GM12874 (cell line): ENCODE measurements at regions not wholly inside any gene's neighbourhood (a gene's known extent, or its start where the extent isn't known, plus 50 kb on each side); places are given as distances from the start of the nearest gene placed in this dataset.

Experiments used
- CTCF ChIP-seq: IDR thresholded peaks from 2 replicates; pipeline ENCODE4 v1.5.1; 2011; ENCODE audit warnings: low read depth, mild to moderate bottlenecking, control low read depth, low read length, moderate library complexity; ENCODE audit not compliant: insufficient read depth

GRCh38 chr16:27689711-27690110, 139.8 kb downstream of the KATNIP start:
- TF ChIP-seq CTCF = no peak

GRCh38 chr16:27690608-27691007, 140.7 kb downstream of the KATNIP start:
- peak; percentile 65; the same call in 1 of the 2 replicates for TF ChIP-seq CTCF

DNA sequence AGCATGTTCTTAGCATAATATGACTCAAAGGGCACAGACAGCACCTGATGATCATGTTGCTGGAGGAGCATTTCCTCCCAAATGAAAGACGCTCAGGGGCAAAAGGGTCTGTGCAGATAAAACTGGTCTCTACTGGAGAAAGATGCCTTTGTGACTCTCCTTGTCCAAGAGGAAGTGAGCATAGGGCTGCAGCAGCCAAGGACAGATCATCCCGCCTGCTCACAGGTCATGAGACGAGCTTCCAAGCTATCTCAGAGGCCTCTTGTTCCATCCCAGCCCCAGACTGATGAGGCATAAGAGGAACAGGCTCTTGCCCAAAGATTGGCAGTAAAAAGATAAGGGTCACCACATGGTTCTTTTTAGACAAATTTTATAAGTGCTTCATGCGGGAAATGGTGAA, 141.8 kb downstream of the KATNIP start:
- no peak for TF ChIP-seq CTCF

- TF ChIP-seq CTCF = no peak
These were observed 142.6 kb downstream of the KATNIP start for GRCh38 chr16:27692576-27692975.

- TF ChIP-seq CTCF = no peak
These were observed 145.2 kb downstream of the KATNIP start for GRCh38 chr16:27695161-27695560.

DNA sequence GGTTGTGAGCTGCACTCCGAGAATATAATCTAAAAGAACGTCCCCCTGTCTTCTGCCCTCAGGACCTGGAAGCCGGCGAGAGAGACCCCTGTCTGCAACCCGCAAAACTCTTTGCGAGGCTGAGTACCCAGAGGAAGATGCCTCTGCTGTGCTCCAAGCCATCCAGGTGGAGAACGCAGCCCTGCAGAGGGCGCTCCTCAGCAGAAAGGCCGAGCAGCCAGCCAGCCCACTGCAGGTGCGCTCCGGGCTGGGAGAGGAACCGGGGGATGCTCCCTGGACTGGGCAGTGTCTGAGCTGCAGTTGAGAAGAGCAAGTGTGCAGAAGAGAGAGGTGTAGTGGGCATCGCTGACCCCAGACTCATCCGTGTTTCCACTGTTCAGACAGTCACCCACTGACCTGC, 148.3 kb downstream of the KATNIP start:
- TF ChIP-seq CTCF = peak; percentile 44

DNA sequence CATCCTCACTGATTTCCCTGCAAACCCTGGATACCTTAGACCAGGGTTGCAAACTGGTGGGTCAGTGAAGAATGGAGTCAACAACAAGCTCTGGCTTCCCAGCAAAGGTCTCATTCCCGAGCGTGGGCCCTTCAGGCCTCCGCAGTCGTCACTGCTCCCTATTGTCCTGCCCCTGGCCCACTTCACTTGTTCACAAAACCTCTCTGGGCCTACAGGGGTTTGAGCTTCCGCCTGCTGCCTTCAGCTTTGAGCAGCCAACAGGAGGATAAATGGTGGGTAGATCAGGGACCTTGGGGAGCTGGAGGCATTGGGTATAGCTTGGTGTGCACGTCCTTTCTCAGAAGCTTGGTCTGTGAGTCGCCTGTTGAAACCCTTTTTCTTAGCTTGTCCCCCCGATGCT, 148.8 kb downstream of the KATNIP start:
- no peak for TF ChIP-seq CTCF

GRCh38 chr16:27699540-27699939, 149.6 kb downstream of the KATNIP start:
- no peak for TF ChIP-seq CTCF
